Heart right ventricle (tissue), 16 donors: ENCODE measurements at regions not wholly inside any gene's neighbourhood (a gene's known extent, or its start where the extent isn't known, plus 50 kb on each side); places are given as distances from the start of the nearest gene placed in this dataset.

Source experiments
- ATAC-seq, 8 donors: fragments of 200-7000 bp; cut with Tn5 transposase; one replicate each; pipeline ENCODE4 v1.9.1; 2020; ENCODE audit warnings: mild to moderate bottlenecking in 8 of 8, moderate library complexity in 8 of 8, moderate number of reproducible peaks in 1 of 8
- DNase-seq, 2 donors: peaks; one replicate each; pipeline ENCODE4 v3.0.0-alpha.2; 2020
- H3K27ac ChIP-seq, 10 donors: fragments of 200-600 bp; sonication (generic) in 2 of 10; one replicate each; pipeline versions ENCODE4 v1.5.0 to v1.8.0; 2020 to 2022; ENCODE audit warnings: mild to moderate bottlenecking in 3 of 10
- H3K27me3 ChIP-seq, 7 donors: fragments of 200-600 bp; one replicate each; pipeline ENCODE4 v1.8.0; 2021 to 2022; ENCODE audit warnings: mild to moderate bottlenecking in 2 of 7
- H3K36me3 ChIP-seq, 9 donors: fragments of 200-600 bp; sonication (generic) in 1 of 9; one replicate each; pipeline versions ENCODE4 v1.5.0 to v1.8.0; 2020 to 2022; ENCODE audit warnings: mild to moderate bottlenecking in 2 of 9
- H3K4me1 ChIP-seq, 9 donors: fragments of 200-600 bp; sonication (generic) in 1 of 9; one replicate each; pipeline versions ENCODE4 v1.5.0 to v1.8.0; 2020 to 2022; ENCODE audit warnings: mild to moderate bottlenecking in 4 of 9
- H3K4me3 ChIP-seq, 10 donors: fragments of 200-600 bp; sonication (generic) in 2 of 10; one replicate each; pipeline versions ENCODE4 v1.5.0 to v1.8.0; 2020 to 2022; ENCODE audit warnings: mild to moderate bottlenecking in 7 of 10, moderate library complexity in 2 of 10
- H3K9me3 ChIP-seq, 11 donors: fragments of 200-600 bp in 10 of 11; sonication (generic) in 2 of 11; one replicate each; pipeline versions ENCODE4 v1.5.0 to v1.8.0; 2013 to 2022; ENCODE audit warnings: mild to moderate bottlenecking in 2 of 11, control low read depth in 1 of 11, moderate library complexity in 1 of 11
- CTCF ChIP-seq, 9 donors: fragments of 200-600 bp; sonication (generic) in 2 of 9; IDR thresholded peaks; one replicate each; pipeline versions ENCODE4 v1.5.0 to v1.8.0; 2021 to 2022; ENCODE audit warnings: antibody characterized with exemption in 9 of 9, mild to moderate bottlenecking in 5 of 9, moderate library complexity in 1 of 9
- WGBS, 2 donors: extraction: QIAGEN DNeasy Blood & Tissue Kit; methylation state at CpG; one replicate each; pipeline ENCODE4 v1.1.7; 2013; ENCODE audit warnings: inconsistent platforms in 1 of 2; 5-methylcytosine and 5-hydroxymethylcytosine counted together
- intact Hi-C, 10 donors: fragments of 100-400 bp; cut with DNase I; formaldehyde crosslinking; loops; one replicate each; pipeline versions ENCODE4 v1.11.1 to v1.14.2; 2022
- donor health status: Arrhythmogenic right ventricular cardiomyopathy.
- donor health status: ischemic (EF 13 %, LVEDD 7.1; RV severe dilation, severe dysfunction).
- donor health status: healthy with polysubstance abuse.
- donor health status: DM: no; HTN: yes; CAD: no.
- donor health status: DM: no; HTN: no; CAD: no.
- donor health status: ischemic (EF 25% LVEDD 6.9; RV normal size, moderate dysfunction).
- donor health status: ischemic (EF 25% LVEDD 5.7; RV mildly dilated, moderate dysfunction).
- donor health status: healthy.
- donor health status: DM: yes; HTN: yes; CAD: no.
- donor health status: Ischemic cardiomyopathy.
- donor health status: ischemic (EF 35%, LVEDD 5.7; RV mildly dilated, moderate dysfunction).
- donor health status: nonischemic (EF 11% LVEDD 7.7; RV severe dilation, severe dysfunction).
- donor health status: DM: yes; HTN: yes; CAD: no.
- donor health status: PGD.
- donor health status: ischemic (EF 29% LVEDD 5.4; RV normal size, mild dysfunction).
- donor health status: nonischemic (EF 23%, LVEDD 6.1; RV moderate dilation, normal function).

GRCh38 chr13:56687131-56687530 lies 453.6 kb upstream of the PRR20A start:
- no peak overlapping the region for H3K27ac ChIP-seq
- peaks cover 0 to 10% (median 0%) of the 10 kb centered on the region in 11 donors for H3K9me3 ChIP-seq
- DNase-seq (no peak), ATAC-seq (no peak)
- H3K4me3 ChIP-seq: no peak overlapping the region
- WGBS, 2 donors: 58 to 67% methylated on average over 1 of the region's 1 CpG
- TF ChIP-seq CTCF (IDR thresholded peaks at IDR 0.05): no peak
- H3K36me3 ChIP-seq: no peaks in the 10 kb centered on the region
- intact Hi-C loops: no loop called here
- H3K4me1 ChIP-seq: no peaks in the 10 kb centered on the region
- H3K27me3 ChIP-seq: no peaks in the 10 kb centered on the region

GRCh38 chr13:56697011-56697410 lies 443.7 kb upstream of the PRR20A start:
- intact Hi-C loops: no loop called here
- TF ChIP-seq CTCF (IDR thresholded peaks at IDR 0.05): no peak
- H3K27me3 ChIP-seq: no peaks in the 10 kb centered on the region

GRCh38 chr13:56700324-56700723 lies 440.4 kb upstream of the PRR20A start:
- TF ChIP-seq CTCF (IDR thresholded peaks at IDR 0.05): no peak
- intact Hi-C loops: no loop called here
- Histone ChIP-seq H3K27ac (no peak overlapping the region), H3K27me3 (no peaks in the 10 kb centered on the region), H3K36me3 (no peaks in the 10 kb centered on the region), H3K4me3 (no peak overlapping the region), H3K4me1 (no peaks in the 10 kb centered on the region), H3K9me3 (peaks cover 0 to 21% (median 0%) of the 10 kb centered on the region in 11 donors)
- no peak for DNase-seq
- ATAC-seq: no peak
- WGBS, 2 donors: 77 to 81% methylated on average over 4 of the region's 4 CpGs

More at GRCh38 chr13:56697011-56697410, 443.7 kb upstream of the PRR20A start:
- Histone ChIP-seq H3K9me3 (peaks cover 0 to 17% (median 0%) of the 10 kb centered on the region in 11 donors), H3K27ac (no peak overlapping the region), H3K36me3 (no peaks in the 10 kb centered on the region), H3K4me3 (no peak overlapping the region), H3K4me1 (no peaks in the 10 kb centered on the region)
- WGBS, 2 donors: 64 to 67% methylated on average over 3 of the region's 3 CpGs
- ATAC-seq: no peak
- no peak for DNase-seq

- 47 to 54% methylated on average over 2 of the region's 2 CpGs for WGBS, 2 donors
- Histone ChIP-seq H3K4me1 (no peaks in the 10 kb centered on the region), H3K27ac (no peak overlapping the region), H3K27me3 (no peaks in the 10 kb centered on the region), H3K36me3 (no peaks in the 10 kb centered on the region), H3K4me3 (no peak overlapping the region), H3K9me3 (peaks cover 0 to 9% (median 0%) of the 10 kb centered on the region in 11 donors)
- no peak for TF ChIP-seq CTCF (IDR thresholded peaks at IDR 0.05)
- ATAC-seq: no peak
- intact Hi-C loops: no loop called here
- DNase-seq: no peak
These were observed 434.2 kb upstream of the PRR20A start for GRCh38 chr13:56706485-56706884.
